Amniotic epithelial cell (primary cell): ENCODE measurements at regions not wholly inside any gene's neighbourhood (a gene's known extent, or its start where the extent isn't known, plus 50 kb on each side); places are given as distances from the start of the nearest gene placed in this dataset.
"Not testable (repeated sequence)": the region's sequence is repeated elsewhere in the genome, so short reads cannot be mapped to it uniquely, and the experiment has no call there.

Experiments
- DNase-seq: peaks from one replicate; pipeline ENCODE4 v3.0.0-alpha.2; 2010; ENCODE audit warnings: low read depth

DNA sequence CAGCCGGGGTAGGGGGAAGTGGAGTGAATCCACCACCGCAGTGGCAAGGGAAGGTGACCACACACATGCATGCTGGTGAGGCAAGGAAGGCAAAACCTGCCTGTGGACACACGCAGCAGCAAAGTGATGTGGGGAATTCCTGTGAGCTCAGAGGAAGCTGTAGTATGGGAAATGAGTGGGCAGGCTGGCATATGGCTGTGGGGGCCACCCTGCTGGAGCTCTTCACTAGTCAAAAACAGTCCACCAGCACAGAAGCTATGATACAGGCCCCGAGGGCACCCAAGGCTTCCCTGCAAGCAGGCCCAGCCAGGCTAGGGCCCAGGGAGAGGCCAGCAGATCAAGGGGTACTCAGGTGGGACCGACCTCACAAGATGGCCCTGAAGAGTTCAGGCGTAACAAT, 239.1 kb downstream of the CHM start:
- no peak for DNase-seq

DNA sequence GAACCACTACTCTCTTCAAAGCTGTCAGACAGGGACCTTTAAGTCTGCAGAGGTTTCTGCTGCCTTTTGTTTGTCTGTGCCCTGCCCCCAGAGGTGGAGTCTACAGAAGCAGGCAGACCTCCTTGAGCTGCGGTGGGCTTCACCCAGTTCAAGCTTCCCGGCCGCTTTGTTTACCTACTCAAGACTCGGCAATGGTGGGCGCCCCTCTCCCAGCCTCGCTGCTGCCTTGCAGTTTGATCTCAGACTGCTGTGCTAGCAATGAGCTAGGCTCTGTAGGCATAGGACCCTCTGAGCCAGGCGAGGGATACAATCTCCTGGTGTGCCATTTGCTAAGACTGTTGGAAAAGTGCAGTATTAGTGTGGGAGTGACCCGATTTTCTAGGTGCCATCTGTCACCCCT, 275.0 kb downstream of the CHM start:
- not testable (repeated sequence) for DNase-seq

DNA sequence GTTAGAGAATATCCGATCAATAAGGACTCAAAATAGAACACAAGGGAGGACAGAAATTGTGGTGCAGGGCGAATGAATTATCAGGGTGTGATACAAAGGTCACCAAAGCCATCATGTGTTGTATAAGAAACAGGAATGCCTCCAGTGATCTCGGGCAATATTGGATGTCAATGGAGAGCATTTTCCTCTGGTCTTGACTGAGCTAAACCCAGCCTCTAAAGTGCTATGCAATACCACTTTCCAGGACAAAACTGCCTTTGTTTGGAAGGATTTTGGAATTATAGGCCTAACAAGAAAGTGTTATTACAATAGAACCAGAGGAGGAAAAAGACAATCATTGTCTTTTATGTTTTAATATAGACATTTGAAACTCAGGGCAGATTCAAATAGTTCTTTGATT, 281.7 kb downstream of the CHM start:
- no peak for DNase-seq

DNA sequence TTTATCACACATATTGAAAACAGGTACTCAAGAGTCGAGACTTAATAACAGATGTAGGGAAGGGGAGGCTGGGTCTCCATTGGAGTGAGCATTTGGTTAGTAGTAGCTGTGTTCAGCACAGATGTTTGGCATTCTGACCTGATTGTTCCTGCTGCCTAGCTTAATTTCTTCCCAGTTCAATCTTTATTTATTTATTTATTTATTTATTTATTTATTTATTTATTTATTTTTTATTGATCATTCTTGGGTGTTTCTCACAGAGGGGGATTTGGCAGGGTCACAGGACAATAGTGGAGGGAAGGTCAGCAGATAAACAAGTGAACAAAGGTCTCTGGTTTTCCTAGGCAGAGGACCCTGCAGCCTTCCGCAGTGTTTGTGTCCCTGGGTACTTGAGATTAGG, 324.3 kb downstream of the CHM start:
- not testable (repeated sequence) for DNase-seq

DNA sequence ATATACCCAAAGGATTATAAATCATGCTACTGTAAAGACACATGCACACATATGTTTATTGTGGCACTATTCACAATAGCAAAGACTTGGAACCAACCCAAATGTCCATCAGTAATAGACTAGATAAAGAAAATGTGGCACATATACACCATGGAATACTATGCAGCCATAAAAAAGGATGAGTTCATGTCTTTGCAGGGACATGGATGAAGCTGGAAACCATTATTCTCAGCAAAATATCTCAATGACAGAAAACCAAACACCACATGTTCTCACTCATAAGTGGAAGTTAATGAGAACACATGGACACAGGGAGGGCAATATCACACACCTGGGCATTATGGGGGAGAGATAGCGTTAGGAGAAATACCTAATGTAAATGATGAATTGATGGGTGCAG, 323.8 kb upstream of the POF1B start:
- DNase-seq: not testable (repeated sequence)

DNA sequence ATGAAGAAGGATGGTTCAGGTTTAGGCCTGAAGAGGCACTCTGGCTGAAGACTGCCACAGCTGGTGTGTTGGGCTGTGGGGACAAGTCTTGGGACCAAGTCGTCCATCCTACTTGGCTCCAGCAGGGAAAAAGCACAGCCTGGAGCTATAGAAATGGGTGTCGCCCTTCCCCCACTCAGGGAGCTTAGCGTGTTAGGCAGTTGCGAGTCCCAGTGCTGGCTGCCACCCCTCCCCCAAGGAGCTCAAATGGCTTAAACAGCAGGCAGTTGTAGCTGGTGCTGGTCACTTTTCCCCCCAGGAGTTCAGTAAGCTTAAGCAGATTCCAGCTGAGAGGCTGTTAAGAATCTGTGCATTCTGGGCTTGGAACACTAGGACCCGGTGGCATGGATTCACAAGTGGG, 319.5 kb upstream of the POF1B start:
- DNase-seq: no peak

DNA sequence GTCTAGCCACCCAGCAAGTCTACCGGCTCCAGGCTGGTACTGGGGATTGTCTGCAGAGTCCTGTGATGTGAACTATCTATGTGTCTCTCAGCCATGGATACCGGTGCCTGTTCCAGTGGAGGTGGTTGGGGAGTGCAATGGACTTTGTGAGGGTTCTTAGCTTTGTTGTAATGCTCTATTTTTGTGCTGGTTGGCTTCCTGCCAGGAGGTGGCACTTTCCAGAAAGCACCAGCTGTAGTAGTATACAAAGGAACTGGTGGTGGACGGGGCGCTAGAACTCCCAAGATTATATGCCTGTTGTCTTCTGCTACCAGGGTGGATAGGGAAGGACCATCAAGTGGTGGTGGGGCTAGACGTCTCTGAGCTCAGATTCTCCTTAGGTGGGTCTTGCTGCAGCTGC, 306.4 kb upstream of the POF1B start:
- DNase-seq: no peak

DNA sequence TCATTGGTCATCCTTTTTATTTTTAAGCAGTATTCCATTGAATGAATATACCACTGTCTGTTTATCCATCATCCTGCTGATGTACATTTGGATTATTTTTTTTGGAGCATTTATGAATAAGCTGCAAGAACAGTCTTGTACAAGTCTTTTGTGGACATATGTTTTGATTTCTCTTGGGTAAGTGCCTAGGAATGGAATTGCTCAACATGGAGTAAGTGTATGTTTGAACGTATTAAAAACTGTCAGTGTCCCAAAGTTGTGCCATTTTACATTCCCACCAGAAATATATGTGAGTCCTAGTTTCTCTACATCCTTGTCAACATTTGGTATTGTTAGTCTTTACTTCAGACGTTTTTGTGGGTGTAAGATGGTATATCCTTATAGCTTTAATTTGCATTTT, 287.0 kb upstream of the POF1B start:
- no peak for DNase-seq

DNA sequence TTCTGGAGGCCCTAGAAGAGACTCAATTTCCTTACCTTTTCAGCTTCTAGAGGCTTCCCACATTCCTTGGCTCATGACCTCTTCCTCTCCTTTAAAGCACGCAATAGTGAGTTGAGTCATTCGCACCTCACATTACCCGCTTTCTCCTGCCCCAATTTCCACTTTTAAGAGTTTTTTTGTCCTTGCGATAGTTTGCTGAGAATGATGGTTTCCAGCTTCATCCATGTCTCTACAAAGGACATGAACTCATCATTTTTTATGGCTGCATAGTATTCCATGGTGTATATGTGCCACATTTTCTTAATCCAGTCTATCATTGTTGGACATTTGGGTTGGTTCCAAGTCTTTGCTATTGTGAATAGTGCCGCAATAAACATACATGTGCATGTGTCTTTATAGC, 284.5 kb upstream of the POF1B start:
- not testable (repeated sequence) for DNase-seq

DNA sequence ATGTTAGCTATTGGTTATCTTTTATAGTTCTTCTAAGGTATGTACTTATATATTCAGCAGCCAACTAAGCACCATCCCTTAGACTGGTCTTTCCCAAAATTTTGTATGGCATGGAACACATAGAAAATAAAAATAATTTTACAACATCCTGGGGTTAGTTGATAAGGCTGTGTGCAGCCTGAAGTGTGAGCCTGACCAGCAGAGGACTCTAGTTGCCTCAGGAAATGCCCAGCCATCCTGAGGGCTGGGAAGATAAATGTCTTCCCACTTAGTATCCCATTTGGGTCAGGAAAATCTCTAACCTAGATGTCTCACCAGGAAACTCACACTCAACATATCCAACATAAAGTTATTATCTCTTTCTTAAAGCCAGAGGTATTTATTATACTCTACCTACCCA, 251.4 kb upstream of the POF1B start:
- no peak for DNase-seq

DNA sequence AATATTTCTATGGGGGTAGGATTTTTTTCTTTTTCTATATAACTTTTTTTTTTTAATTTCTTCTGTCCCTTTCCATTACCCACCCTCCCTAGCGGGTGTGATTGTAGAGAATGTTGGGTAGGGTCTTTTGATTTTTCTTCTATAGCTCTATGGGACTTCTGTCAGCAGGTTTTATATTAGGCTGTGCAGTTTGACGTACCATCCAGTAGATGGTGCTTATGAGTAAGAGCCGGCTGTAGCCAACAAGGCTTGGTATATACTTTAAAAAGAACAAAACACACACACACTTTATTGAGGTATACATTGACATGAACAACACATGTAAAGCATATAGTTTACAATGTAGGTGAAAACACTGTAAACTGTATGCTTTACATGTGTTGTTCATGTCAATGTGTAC, 247.9 kb upstream of the POF1B start:
- no peak for DNase-seq

DNA sequence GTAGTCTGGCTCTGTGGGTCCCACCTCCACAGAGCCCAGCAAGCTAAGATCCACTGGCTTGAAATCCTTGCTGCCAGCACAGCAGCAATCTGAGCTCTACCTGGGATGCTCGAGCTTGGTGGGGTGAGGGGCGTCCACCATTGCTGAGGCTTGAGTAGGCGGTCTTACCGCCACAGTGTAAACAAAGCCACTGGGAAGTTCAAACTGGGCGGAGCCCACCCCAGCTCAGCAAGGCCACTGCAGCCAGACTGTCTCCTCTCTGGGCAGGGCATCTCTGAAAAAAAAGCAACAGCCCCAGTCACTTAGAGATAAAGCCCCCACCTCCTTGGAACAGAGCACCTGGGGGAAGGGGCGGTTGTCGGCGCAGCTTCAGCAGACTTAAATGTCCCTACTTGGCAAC, 243.2 kb upstream of the POF1B start:
- no peak for DNase-seq

DNA sequence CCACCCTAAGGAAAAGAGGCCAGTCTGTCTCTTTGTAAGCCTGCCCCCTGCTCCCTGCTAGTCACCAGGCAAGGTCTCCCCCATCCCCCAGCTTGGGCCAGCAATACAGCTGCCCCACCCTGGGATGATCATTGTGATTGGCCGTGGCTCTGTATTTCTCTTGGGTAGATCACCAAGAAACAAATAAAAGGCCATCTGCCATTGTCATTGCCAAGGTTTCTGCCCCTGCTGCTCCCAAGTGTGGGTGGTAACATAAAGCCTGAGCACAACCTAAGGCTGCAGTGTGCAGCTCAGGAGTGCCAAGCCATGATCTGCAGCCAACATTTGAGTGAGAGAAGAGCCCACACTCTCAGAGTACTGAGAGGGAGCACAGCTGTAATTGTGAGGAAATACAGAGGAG, 241.0 kb upstream of the POF1B start:
- no peak for DNase-seq

DNA sequence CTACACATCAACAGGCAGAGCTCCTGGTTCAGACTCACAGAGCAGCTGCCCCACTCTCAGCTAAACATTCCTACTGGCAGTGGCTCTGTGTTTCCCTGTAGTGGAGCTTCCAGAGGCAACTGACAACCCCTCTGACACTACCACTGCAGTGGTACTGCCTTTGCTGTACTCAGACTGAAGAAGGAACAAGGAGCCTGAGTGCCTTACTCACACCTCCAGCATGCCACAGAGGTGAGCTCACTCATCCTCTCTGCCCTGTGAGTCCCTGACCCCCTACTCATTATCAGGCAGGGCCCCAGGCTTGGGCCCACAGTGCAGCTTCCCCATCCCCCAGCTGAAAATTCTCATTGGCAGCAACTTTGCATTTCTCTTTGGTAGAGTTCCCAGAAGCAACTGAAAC, 240.5 kb upstream of the POF1B start:
- no peak for DNase-seq

DNA sequence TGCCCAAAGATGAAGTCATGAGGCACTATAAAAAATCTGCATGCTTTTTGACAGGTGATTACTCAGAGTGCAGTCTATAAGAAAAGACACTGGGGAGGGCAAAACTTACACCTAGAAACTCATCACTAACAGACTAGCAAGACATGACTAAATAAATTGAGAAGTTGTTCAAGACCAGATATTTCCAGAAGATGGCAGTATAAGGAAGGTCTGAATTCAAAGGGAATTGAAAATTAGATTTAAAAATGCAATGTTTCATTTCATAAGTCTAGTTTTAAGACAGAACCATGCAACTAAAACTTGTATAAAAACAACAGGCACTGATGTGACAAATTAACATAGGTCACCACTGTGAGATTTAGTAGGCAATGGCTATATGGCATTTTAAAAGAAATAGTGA, 232.5 kb upstream of the POF1B start:
- peak; percentile 0 for DNase-seq

DNA sequence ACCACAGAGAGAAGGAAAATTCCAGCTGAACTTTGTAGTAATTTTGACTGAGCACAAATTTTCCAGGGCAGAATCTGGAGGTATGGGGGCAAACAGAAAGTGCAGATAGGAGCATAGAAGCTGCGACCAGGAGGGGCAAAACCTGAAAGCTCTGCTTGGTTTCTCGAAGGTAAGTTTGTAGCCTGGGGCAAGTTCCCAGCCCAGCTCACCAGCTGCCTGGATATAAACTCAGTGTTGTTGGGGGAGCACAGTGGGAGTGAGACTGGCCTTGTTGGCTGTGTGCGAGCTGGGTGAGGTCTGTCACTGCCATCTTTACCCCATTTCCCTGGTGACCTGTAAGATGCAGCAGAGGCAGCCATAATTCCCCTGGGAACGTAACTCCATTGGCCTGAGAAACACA, 213.5 kb upstream of the POF1B start:
- DNase-seq: no peak

DNA sequence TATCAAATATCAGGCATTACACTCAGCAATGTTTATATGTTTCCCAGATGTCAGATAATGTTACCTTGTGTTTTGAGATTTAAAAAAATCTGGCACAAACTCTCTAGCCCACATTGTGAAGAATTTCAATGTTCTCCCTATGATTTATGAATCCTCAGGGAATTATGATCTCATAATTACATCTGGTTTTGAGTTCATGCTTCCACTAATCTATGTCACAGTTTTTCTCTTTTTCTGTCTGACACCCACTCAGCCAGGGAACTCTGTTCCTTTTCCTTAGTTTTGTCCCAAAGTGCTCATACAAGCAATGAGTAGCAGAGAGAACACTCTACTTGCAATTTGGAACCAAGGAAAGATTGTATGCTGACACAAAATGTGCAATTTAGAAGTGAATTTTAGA, 212.1 kb upstream of the POF1B start:
- no peak for DNase-seq

DNA sequence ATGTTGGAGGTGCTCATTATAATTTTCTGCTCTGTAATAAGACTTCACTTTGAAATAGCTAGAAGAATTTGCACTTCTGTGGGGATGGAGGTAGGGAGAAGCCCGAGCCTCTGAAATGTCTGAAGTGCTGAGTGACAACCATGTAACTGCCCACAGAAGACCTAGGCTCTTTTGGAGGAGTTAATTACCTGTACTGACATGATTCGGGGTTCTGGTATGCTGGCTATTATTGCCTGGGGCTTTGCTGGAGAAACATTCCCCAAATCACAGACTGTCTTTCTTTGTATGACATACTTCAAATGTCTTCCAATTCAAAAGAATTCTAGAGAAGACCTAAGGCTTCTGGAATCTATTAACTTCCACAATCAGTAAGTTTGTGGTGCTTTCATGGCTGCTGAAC, 211.2 kb upstream of the POF1B start:
- no peak for DNase-seq

DNA sequence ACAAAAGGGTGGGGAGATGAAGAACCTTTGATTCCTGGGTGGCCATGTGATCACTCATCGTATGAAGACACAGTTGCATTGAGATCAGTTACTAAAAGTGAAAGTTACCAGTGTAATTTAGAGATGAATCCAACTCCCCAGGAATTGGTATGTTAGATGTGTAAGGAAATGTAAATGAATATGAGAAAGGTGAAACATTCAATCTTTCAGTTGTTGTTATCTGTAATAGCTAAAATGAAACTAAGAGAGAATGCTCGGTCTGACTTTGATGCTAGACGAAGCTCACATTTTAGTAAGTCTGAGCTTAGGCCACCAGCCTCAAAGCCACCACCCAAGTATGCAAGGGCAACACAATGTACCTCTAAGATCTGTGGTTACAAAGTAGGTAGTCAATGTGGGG, 194.3 kb upstream of the POF1B start:
- DNase-seq: no peak

DNA sequence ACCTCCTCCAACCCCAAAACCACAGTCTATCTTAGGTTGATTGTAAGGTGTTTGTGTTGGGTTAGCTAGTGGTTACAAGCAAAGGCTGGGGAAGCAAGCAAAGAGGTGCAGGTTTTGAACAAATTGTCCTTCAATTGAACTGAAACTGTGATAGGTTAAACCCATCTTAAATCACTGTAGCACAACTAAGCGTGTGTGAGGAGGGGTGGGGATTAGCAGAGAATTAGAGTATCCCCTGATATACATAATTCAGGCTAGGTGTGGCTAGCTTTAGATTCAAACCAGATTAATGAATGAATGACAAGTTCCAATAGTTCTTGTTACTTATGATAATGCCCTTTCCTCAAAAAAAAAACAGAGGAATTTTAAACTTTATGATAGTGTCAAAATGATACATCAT, 191.0 kb upstream of the POF1B start:
- DNase-seq: no peak

DNA sequence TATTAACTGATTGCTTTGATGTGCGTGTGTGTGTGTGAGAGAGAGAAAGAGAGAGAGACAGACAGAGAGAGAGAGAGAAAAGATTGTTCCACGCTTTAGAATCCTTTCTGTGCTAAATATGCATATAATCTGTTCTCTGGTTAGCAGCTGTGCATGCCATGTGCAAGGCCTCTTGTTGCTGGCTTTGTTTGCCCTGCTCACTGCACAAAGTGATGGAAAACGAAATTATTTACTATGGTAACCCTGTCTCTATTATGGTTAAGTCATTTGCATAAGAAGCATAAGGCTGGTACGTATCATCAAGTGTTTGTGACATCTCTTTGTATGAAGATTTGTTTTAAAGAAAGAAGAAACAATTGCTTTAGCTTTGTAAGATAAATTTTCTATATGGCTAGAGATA, 190.2 kb upstream of the POF1B start:
- DNase-seq: no peak

DNA sequence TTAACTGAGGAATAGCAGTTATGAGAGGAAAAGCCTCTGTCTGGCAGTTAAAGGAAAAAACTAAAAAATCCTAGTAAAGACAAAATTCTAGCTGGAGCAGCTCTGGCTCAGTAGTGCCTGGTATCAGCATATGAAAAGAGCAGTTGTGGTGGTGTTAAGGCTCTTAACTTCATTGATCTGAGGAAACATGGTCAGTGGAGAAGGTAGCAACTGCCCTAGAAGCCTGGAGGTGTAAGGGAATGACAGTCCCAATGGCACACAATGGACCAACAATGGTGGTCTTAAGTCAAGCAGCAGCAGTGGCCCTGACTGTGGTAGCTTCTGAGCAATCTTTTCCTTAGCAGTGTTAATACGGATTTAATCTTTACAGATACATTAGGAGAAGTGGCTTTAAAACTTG, 189.6 kb upstream of the POF1B start:
- DNase-seq: no peak

DNA sequence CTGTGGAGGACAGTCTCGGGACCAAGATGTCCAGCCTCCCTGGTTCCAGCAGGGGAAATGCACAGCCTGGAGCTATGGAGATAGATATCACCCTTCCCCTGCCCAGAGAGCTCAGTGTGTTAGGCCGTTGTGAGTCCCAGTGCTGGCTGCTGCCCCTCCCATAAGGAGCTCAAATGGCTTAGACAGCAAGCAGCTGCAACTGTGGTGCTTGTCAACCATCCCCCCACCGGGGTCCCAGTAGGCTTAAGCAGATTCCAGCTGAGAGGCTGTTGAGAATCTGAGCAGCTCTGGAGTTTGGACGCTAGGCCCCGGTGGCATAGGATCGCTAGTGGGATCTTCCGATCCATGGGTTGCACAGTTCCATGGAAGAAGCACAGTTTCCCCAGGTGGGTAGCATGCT, 181.8 kb upstream of the POF1B start:
- DNase-seq: no peak

DNA sequence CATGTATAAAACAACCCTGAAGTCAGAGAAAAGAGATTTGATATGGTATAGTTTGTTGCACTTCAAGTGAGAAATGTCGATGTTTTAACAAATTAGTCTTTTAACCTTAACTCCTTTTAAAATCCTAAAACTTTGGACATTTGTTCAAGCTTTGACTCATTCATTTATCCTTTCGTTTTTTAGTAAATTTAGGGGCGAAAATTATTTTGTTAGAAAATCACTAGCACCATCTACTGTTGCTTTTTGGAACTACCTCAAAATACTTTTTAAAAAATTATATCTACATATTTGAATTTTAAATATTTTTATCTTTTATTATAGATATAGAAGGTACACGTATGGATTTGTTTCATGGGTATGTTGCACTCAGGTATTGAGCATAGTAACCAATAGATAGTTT, 165.1 kb upstream of the POF1B start:
- no peak for DNase-seq

DNA sequence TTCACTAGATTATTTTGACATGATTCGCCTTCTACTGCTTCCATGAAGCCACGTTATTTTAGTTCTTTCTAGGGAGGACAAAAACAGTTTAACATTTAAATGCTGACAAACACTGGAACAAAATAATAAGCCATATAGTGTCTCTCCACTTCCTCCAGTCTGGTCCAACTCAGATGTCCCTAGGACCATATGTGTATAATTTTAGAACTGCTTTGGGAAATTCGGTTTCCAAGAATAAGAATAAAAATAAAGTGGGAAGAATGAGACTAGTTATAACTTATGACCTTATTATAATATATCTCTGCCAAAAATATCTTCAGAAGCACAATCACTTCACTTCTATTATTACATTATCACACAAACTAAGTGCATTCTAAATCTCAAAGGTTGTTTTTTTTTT, 164.4 kb upstream of the POF1B start:
- DNase-seq: no peak
